NB4 (cell line): ENCODE measurements at regions not wholly inside any gene's neighbourhood (a gene's known extent, or its start where the extent isn't known, plus 50 kb on each side); places are given as distances from the start of the nearest gene placed in this dataset.
"Not testable (repeated sequence)": the region's sequence is repeated elsewhere in the genome, so short reads cannot be mapped to it uniquely, and the experiment has no call there.

ENCODE experiments used
- DNase-seq: peaks from one replicate; pipeline ENCODE4 v3.0.0; 2010; ENCODE audit warnings: low read depth
- H3K4me3 ChIP-seq: one replicate; pipeline ENCODE4 v1.5.1; 2011; ENCODE audit warnings: mild to moderate bottlenecking, low read depth, low read length, moderate library complexity
- CTCF ChIP-seq: IDR thresholded peaks from one replicate; pipeline ENCODE4 v1.5.1; 2012; ENCODE audit warnings: low read depth, low read length
- MAX ChIP-seq: IDR thresholded peaks from 2 replicates; pipeline ENCODE4 v1.6.1; 2011; ENCODE audit warnings: low read depth, low read length
- MYC ChIP-seq: IDR thresholded peaks from 2 replicates; pipeline ENCODE4 v1.6.1; 2011; ENCODE audit warnings: low read depth, low read length
- POLR2A ChIP-seq: IDR thresholded peaks from 2 replicates; pipeline ENCODE4 v1.6.1; 2011; ENCODE audit warnings: mild to moderate bottlenecking; ENCODE audit not compliant: insufficient read length; ENCODE audit errors: extremely low read depth

- H3K4me3 ChIP-seq: no peak overlapping the region
- no peak for TF ChIP-seq POLR2A
- no peak for TF ChIP-seq CTCF
- no peak for TF ChIP-seq MAX
- TF ChIP-seq MYC: no peak
- DNase-seq: no peak
Observed at GRCh38 chr16:13848795-13849194, 71.2 kb upstream of the ERCC4 start.

- not testable (repeated sequence) for H3K4me3 ChIP-seq, DNase-seq
Observed at GRCh38 chr16:13850173-13850572, 69.8 kb upstream of the ERCC4 start.

- no peak for TF ChIP-seq MAX
- no peak for TF ChIP-seq POLR2A
- TF ChIP-seq CTCF: no peak
- no peak for TF ChIP-seq MYC
- DNase-seq: no peak
- H3K4me3 ChIP-seq: no peak overlapping the region
Observed at GRCh38 chr16:13852827-13853226, 67.1 kb upstream of the ERCC4 start.

GRCh38 chr16:13856398-13856797 lies 63.6 kb upstream of the ERCC4 start:
- H3K4me3 ChIP-seq: no peak overlapping the region

GRCh38 chr16:13856811-13857511 lies 63.0 kb upstream of the ERCC4 start:
- DNase-seq: no peak
- H3K4me3 ChIP-seq: no peak overlapping the region
- TF ChIP-seq CTCF (no peak), POLR2A (no peak)

More at GRCh38 chr16:13856398-13856797, 63.6 kb upstream of the ERCC4 start:
- no peak for DNase-seq
- TF ChIP-seq MYC (no peak), CTCF (no peak), POLR2A (no peak), MAX (no peak)

- DNase-seq: no peak
- TF ChIP-seq POLR2A (no peak), MAX (no peak), MYC (no peak), CTCF (no peak)
- no peak overlapping the region for H3K4me3 ChIP-seq
Observed at GRCh38 chr16:13858873-13859580, 60.9 kb upstream of the ERCC4 start.
